ENCODE measurements at regions not wholly inside any gene's neighbourhood (a gene's known extent, or its start where the extent isn't known, plus 50 kb on each side); places are given as distances from the start of the nearest gene placed in this dataset.

- TF ChIP-seq ZNF510 (tag by site-specific recombination; IDR thresholded peaks at IDR 0.05; ENCODE audit: insufficient replicate concordance) (no peak), FEZF1 (tag by site-specific recombination; IDR thresholded peaks at IDR 0.05) (no peak)
Observed at GRCh38 chr2:148592791-148593190, 51.8 kb upstream of the EPC2 start (continued).

- ChIA-PET CTCF (no interaction called here), POLR2A (no interaction called here)
- no peaks in the 10 kb centered on the region for H3K9me3 ChIP-seq (ENCODE audit: control insufficient read depth, insufficient read depth, low read depth, low read length)
- H3K4me1 ChIP-seq (ENCODE audit: control insufficient read depth, insufficient read depth, low read length), result no peaks in the 10 kb centered on the region
- no peak for TF ChIP-seq ZNF274 (IDR thresholded peaks at IDR 0.05; ENCODE audit: low read length)
- no peak for TF ChIP-seq ZNF274 (tag by site-specific recombination; IDR thresholded peaks at IDR 0.05; ENCODE audit: borderline replicate concordance)
- no peak for TF ChIP-seq GLIS1 (tag by site-specific recombination; IDR thresholded peaks at IDR 0.05)
- TF ChIP-seq ZNF518A (tag by site-specific recombination; conservative IDR thresholded peaks at IDR 0.05; ENCODE audit: low read depth), result no peak
- TF ChIP-seq ZFP69B (tag by site-specific recombination; IDR thresholded peaks at IDR 0.05), result no peak
- no peak for TF ChIP-seq ZNF416 (tag by site-specific recombination; IDR thresholded peaks at IDR 0.05)
- TF ChIP-seq ZBTB10 (tag by site-specific recombination; IDR thresholded peaks at IDR 0.05), result no peak
- TF ChIP-seq ZNF561 (tag by site-specific recombination; IDR thresholded peaks at IDR 0.05; ENCODE audit: borderline replicate concordance), result no peak
- no peak for TF ChIP-seq ZNF544 (tag by site-specific recombination; IDR thresholded peaks at IDR 0.05)
- TF ChIP-seq ZNF292 (tag by site-specific recombination; IDR thresholded peaks at IDR 0.05; ENCODE audit: borderline replicate concordance, low read depth), result no peak
- TF ChIP-seq ZNF707 (tag by site-specific recombination; IDR thresholded peaks at IDR 0.05), result no peak
- no peak for TF ChIP-seq GFI1B (tag by site-specific recombination; IDR thresholded peaks at IDR 0.05)
- TF ChIP-seq ZBTB8A (tag by site-specific recombination; IDR thresholded peaks at IDR 0.05), result no peak
- no peak for TF ChIP-seq ZNF629 (tag by site-specific recombination; IDR thresholded peaks at IDR 0.05)
- no peaks in the 10 kb centered on the region for H3K36me3 ChIP-seq (ENCODE audit: control insufficient read depth in 2 of 2, insufficient read depth in 1 of 2, low read length in 2 of 2)
- H3K4me3 ChIP-seq (ENCODE audit: low read depth, low read length), result no peak overlapping the region
- H3K27ac ChIP-seq (ENCODE audit: extremely low read depth, low read depth, low read length), result no peak overlapping the region
Observed at GRCh38 chr2:148593421-148593820, 51.1 kb upstream of the EPC2 start.

DNA sequence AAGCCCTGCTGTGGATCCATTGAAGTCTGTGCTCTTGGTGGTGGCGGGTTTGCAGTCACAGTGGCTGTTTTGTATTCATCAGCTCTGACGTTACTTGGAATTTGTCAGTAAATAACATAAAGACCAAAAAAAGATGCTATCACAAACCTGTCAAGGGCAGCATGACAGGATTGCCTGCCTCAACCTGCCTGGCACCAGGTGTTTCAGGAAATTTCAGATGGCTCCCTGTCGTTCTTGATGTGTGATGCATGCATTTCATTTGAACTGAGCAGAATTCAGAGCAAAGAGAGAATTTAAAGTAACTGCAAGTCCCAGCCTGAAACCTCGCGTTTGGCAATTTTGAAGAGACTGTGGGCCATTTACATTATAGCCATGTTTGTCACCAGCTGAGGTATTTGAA lies 50.3 kb upstream of the EPC2 start:
- H3K27ac ChIP-seq (ENCODE audit: extremely low read depth, low read depth, low read length), result no peak overlapping the region
- no peaks in the 10 kb centered on the region for H3K36me3 ChIP-seq (ENCODE audit: control insufficient read depth in 2 of 2, insufficient read depth in 1 of 2, low read length in 2 of 2)
- ChIA-PET POLR2A (no interaction called here), CTCF (no interaction called here)
- no peaks in the 10 kb centered on the region for H3K4me1 ChIP-seq (ENCODE audit: control insufficient read depth, insufficient read depth, low read length)
- H3K9me3 ChIP-seq (ENCODE audit: control insufficient read depth, insufficient read depth, low read depth, low read length), result no peaks in the 10 kb centered on the region
- no peak overlapping the region for H3K4me3 ChIP-seq (ENCODE audit: low read depth, low read length)
- no peak for TF ChIP-seq KLF17 (tag by site-specific recombination; IDR thresholded peaks at IDR 0.05)
- TF ChIP-seq ZNF837 (tag by site-specific recombination; IDR thresholded peaks at IDR 0.05), result no peak
- TF ChIP-seq, protein P1, sequence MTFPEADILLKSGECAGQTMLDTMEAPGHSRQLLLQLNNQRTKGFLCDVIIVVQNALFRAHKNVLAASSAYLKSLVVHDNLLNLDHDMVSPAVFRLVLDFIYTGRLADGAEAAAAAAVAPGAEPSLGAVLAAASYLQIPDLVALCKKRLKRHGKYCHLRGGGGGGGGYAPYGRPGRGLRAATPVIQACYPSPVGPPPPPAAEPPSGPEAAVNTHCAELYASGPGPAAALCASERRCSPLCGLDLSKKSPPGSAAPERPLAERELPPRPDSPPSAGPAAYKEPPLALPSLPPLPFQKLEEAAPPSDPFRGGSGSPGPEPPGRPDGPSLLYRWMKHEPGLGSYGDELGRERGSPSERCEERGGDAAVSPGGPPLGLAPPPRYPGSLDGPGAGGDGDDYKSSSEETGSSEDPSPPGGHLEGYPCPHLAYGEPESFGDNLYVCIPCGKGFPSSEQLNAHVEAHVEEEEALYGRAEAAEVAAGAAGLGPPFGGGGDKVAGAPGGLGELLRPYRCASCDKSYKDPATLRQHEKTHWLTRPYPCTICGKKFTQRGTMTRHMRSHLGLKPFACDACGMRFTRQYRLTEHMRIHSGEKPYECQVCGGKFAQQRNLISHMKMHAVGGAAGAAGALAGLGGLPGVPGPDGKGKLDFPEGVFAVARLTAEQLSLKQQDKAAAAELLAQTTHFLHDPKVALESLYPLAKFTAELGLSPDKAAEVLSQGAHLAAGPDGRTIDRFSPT (tag by site-specific recombination; IDR thresholded peaks at IDR 0.05), result no peak
- TF ChIP-seq ZNF488 (tag by site-specific recombination; IDR thresholded peaks at IDR 0.05), result no peak
- no peak for TF ChIP-seq IKZF3 (tag by site-specific recombination; IDR thresholded peaks at IDR 0.05)
- no peak for TF ChIP-seq ZNF660 (tag by site-specific recombination; IDR thresholded peaks at IDR 0.05)
- no peak for TF ChIP-seq ZNF10 (tag by site-specific recombination; IDR thresholded peaks at IDR 0.05)
- no peak for TF ChIP-seq ZNF549 (tag by site-specific recombination; IDR thresholded peaks at IDR 0.05)

All from HEK293 (cell line).